ENCODE measurements at regions not wholly inside any gene's neighbourhood (a gene's known extent, or its start where the extent isn't known, plus 50 kb on each side); places are given as distances from the start of the nearest gene placed in this dataset.

- Histone ChIP-seq H2BK15ac (ENCODE audit: low read depth, low read length) (no peak overlapping the region), H3K9ac (ENCODE audit: extremely low read depth, insufficient read length, low read length) (no peak overlapping the region), H2AK5ac (ENCODE audit: insufficient read length, low read length) (no peak overlapping the region), H3K27ac (ENCODE audit: insufficient read length, low read depth, low read length) (no peak overlapping the region), H3K27me3 (ENCODE audit: insufficient read depth, low read length) (no peaks in the 10 kb centered on the region), H3K4ac (ENCODE audit: low read depth, low read length) (no peak overlapping the region), H2BK5ac (ENCODE audit: insufficient read length, low read length) (no peak overlapping the region), H3K23ac (ENCODE audit: insufficient read length, low read depth, low read length) (no peak overlapping the region), H3K23me2 (ENCODE audit: insufficient read length, low read depth, low read length, poor library complexity, severe bottlenecking) (no peaks in the 10 kb centered on the region), H2BK120ac (ENCODE audit: low read depth, low read length, poor library complexity, severe bottlenecking) (no peak overlapping the region), H3K9me3 (ENCODE audit: control insufficient read depth, low read depth, low read length) (no peaks in the 10 kb centered on the region), H3K56ac (ENCODE audit: insufficient read length, low read depth, low read length) (no peak overlapping the region), H3K79me2 (ENCODE audit: insufficient read depth, low read length) (no peaks in the 10 kb centered on the region), H3K4me2 (ENCODE audit: insufficient read depth, insufficient read length, low read length) (no peak overlapping the region), H3K18ac (ENCODE audit: insufficient read length, low read depth, low read length) (no peak overlapping the region), H4K91ac (ENCODE audit: insufficient read length, low read depth, low read length) (no peak overlapping the region), H4K8ac (replicated peaks; ENCODE audit: insufficient read length, low read depth, low read length) (no peak overlapping the region), H3K79me1 (ENCODE audit: insufficient read depth, low read depth, low read length, poor library complexity, severe bottlenecking) (no peaks in the 10 kb centered on the region), H2AFZ (ENCODE audit: low read length) (no peak overlapping the region), H4K20me1 (ENCODE audit: control insufficient read depth, insufficient read depth, insufficient read length) (no peaks in the 10 kb centered on the region), H2BK20ac (ENCODE audit: low read depth, low read length, poor library complexity, severe bottlenecking) (no peak overlapping the region), H2BK12ac (ENCODE audit: insufficient read length, low read depth, low read length) (no peak overlapping the region), H3K4me1 (ENCODE audit: insufficient read depth, low read length) (peaks cover 5% of the 10 kb centered on the region; the same call in 1 of the 2 replicates), H3T11ph (ENCODE audit: low read length) (no peak overlapping the region), H3K14ac (ENCODE audit: insufficient read depth, low read length) (no peak overlapping the region), H4K5ac (ENCODE audit: insufficient read length, low read depth, low read length) (no peak overlapping the region)
- Mint-ChIP-seq H3K36me3 (ENCODE audit: insufficient read depth in 1 of 3, low read depth in 3 of 3) (no peaks in the 10 kb centered on the region), H3K4me3 (no peak overlapping the region), H3K9me3 (no peaks in the 10 kb centered on the region; a peak in 2 of 5 replicates), H3K27ac (no peak overlapping the region), H3K4me1 (peaks cover 24 to 26% of the 10 kb centered on the region in 2 experiments), H3K27me3 (ENCODE audit: low read depth) (peaks cover 3% of the 10 kb centered on the region)
- no peak for DNase-seq
- TF ChIP-seq CTCF (conservative IDR thresholded peaks at IDR 0.05) = no peak
- no CpG with 5 or more reads among the region's 6 CpGs for WGBS (ENCODE audit: extremely low coverage, insufficient read length, low lambda C conversion rate)
Measured at GRCh38 chr1:115531631-115532264, 110.0 kb upstream of the VANGL1 start.

Data from H9 (cell line).